Suprapubic skin (tissue), 3 donors: ENCODE measurements at regions not wholly inside any gene's neighbourhood (a gene's known extent, or its start where the extent isn't known, plus 50 kb on each side); places are given as distances from the start of the nearest gene placed in this dataset.

ENCODE experiments used
- CTCF ChIP-seq, 2 donors: fragments of 200-600 bp in 1 of 2; fragments of 450-650 bp in 1 of 2; sonication (generic) in 1 of 2; IDR thresholded peaks; one replicate each; pipeline ENCODE4 v1.5.1; 2016 to 2019; ENCODE audit warnings: antibody characterized with exemption in 2 of 2, mild to moderate bottlenecking in 1 of 2, moderate library complexity in 1 of 2
- POLR2A ChIP-seq, 2 donors: fragments of 450-650 bp; IDR thresholded peaks; one replicate each; pipeline ENCODE4 v1.6.1; 2017; ENCODE audit warnings: antibody characterized with exemption in 2 of 2, mild to moderate bottlenecking in 2 of 2, moderate library complexity in 2 of 2

DNA sequence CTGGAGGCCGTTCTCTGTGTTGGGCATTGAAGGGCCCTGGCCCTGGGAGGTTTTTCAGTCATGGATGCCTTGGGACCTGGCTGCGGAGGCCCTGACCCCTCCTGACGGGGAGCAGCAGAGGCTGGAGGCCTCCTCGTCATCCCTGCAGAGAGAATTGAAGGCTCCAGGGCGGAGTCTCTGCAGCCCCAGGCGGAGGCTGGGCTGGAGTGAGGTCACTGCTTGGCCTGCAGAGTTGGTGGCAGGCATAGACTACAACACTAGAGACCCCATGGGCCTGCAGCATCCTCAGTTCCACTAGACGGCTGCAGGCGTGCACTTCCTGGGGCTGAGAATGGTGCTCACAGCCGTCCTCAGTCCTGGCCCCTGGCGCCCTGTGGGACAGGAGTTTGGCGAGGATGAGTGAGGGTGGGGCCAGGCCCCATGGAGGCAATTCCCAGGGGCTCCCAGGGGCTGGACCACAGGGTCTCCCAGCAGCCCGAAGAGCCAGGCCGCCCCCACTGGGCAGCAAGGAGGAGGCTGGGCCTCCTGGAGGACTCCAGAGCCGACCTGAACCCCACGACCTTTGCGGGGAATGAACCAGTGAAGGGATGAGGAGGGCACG lies 1194.9 kb downstream of the BRD1 start:
- no peak for TF ChIP-seq POLR2A (IDR thresholded peaks at IDR 0.05)
- no peak for TF ChIP-seq CTCF (IDR thresholded peaks at IDR 0.05)
